ENCODE measurements at regions not wholly inside any gene's neighbourhood (a gene's known extent, or its start where the extent isn't known, plus 50 kb on each side); places are given as distances from the start of the nearest gene placed in this dataset.
"Not testable (repeated sequence)": the region's sequence is repeated elsewhere in the genome, so short reads cannot be mapped to it uniquely, and the experiment has no call there.

GRCh38 chr10:113501031-113501430, 51.8 kb upstream of the HABP2 start:
- not testable (repeated sequence) for TF ChIP-seq RFX5 (IDR thresholded peaks at IDR 0.05; ENCODE audit: low read depth, low read length); SNIP1 (IDR thresholded peaks at IDR 0.05; ENCODE audit: low read depth); NFXL1 (CRISPR knock-in tag; IDR thresholded peaks at IDR 0.05)
- TF ChIP-seq, protein P1, sequence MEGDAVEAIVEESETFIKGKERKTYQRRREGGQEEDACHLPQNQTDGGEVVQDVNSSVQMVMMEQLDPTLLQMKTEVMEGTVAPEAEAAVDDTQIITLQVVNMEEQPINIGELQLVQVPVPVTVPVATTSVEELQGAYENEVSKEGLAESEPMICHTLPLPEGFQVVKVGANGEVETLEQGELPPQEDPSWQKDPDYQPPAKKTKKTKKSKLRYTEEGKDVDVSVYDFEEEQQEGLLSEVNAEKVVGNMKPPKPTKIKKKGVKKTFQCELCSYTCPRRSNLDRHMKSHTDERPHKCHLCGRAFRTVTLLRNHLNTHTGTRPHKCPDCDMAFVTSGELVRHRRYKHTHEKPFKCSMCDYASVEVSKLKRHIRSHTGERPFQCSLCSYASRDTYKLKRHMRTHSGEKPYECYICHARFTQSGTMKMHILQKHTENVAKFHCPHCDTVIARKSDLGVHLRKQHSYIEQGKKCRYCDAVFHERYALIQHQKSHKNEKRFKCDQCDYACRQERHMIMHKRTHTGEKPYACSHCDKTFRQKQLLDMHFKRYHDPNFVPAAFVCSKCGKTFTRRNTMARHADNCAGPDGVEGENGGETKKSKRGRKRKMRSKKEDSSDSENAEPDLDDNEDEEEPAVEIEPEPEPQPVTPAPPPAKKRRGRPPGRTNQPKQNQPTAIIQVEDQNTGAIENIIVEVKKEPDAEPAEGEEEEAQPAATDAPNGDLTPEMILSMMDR (IDR thresholded peaks at IDR 0.05 in 2 of 3, conservative IDR thresholded peaks at IDR 0.05 in 1 of 3; ENCODE audit: insufficient read depth in 2 of 3, low read depth in 1 of 3, low read length in 3 of 3), result not testable (repeated sequence)

All from K562 (cell line).